ENCODE measurements at regions not wholly inside any gene's neighbourhood (a gene's known extent, or its start where the extent isn't known, plus 50 kb on each side); places are given as distances from the start of the nearest gene placed in this dataset.

- H3K4me3 ChIP-seq (ENCODE audit: low read depth, low read length) = no peak overlapping the region
- no peak for DNase-seq (ENCODE audit: low read depth, low spot score)
- TF ChIP-seq, protein P1, sequence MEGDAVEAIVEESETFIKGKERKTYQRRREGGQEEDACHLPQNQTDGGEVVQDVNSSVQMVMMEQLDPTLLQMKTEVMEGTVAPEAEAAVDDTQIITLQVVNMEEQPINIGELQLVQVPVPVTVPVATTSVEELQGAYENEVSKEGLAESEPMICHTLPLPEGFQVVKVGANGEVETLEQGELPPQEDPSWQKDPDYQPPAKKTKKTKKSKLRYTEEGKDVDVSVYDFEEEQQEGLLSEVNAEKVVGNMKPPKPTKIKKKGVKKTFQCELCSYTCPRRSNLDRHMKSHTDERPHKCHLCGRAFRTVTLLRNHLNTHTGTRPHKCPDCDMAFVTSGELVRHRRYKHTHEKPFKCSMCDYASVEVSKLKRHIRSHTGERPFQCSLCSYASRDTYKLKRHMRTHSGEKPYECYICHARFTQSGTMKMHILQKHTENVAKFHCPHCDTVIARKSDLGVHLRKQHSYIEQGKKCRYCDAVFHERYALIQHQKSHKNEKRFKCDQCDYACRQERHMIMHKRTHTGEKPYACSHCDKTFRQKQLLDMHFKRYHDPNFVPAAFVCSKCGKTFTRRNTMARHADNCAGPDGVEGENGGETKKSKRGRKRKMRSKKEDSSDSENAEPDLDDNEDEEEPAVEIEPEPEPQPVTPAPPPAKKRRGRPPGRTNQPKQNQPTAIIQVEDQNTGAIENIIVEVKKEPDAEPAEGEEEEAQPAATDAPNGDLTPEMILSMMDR (IDR thresholded peaks at IDR 0.05; ENCODE audit: insufficient read depth, low read length, missing control alignments) = no peak
- CTCF ChIA-PET = interaction anchor here (1.3 kb wide), 1 partner anchor 15 kb away, joined by 5 read pairs; no protein-coding TSS in a partner anchor
- POLR2A ChIA-PET = interaction anchor here (0.5 to 2.2 kb wide), 2 partner anchors 16 to 354 kb away, joined by 3 to 6 read pairs; partner anchors contain the start of gene RIPOR3
Observed at GRCh38 chr20:50337521-50338466, 147.2 kb downstream of the CEBPB start.

GRCh38 chr20:50338479-50339391, 148.1 kb downstream of the CEBPB start:
- POLR2A ChIA-PET = interaction anchor here (2.2 kb wide), 1 partner anchor 17 kb away, joined by 6 read pairs; no protein-coding TSS in a partner anchor
- TF ChIP-seq, protein P1 (IDR thresholded peaks at IDR 0.05; ENCODE audit: insufficient read depth, low read length, missing control alignments) = no peak
- no peak for DNase-seq (ENCODE audit: low read depth, low spot score)
- peak overlapping the region; percentile 12 for H3K4me3 ChIP-seq (ENCODE audit: low read depth, low read length)
- CTCF ChIA-PET = interaction anchor here (1.3 kb wide), 1 partner anchor 14 kb away, joined by 5 read pairs; no protein-coding TSS in a partner anchor

GRCh38 chr20:50339466-50339901, 148.9 kb downstream of the CEBPB start:
- ChIA-PET POLR2A (interaction anchor here (2.2 kb wide), 1 partner anchor 18 kb away, joined by 6 read pairs; no protein-coding TSS in a partner anchor), CTCF (interaction anchor here (1.3 kb wide), 1 partner anchor 14 kb away, joined by 5 read pairs; no protein-coding TSS in a partner anchor)
- peak; percentile 34 for DNase-seq (ENCODE audit: low read depth, low spot score)
- TF ChIP-seq, protein P1 (IDR thresholded peaks at IDR 0.05; ENCODE audit: insufficient read depth, low read length, missing control alignments) = no peak
- no peak overlapping the region for H3K4me3 ChIP-seq (ENCODE audit: low read depth, low read length)

DNA sequence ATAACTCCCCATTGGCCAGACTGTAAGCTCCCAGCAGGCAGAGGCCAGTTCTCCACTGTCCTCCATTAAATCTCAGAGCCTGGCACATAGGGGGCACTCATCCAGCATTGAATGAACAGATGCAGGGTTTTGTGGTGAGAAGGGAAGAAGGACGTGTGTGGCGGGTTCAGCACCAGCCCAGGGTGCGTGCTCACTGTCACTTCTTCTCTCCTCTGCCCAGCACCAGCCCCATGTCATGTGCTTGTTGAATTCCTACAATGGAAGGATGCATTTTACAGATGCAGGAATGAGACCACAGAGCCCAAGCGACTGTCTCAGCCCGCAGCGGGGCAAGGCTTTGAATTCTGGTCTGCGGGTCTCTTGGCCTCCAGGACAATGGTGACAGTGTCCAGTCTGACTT, 149.9 kb downstream of the CEBPB start:
- ChIA-PET POLR2A (interaction anchor here (2.2 kb wide), 1 partner anchor 19 kb away, joined by 6 read pairs; no protein-coding TSS in a partner anchor), CTCF (no interaction called here)
- TF ChIP-seq, protein P1 (IDR thresholded peaks at IDR 0.05; ENCODE audit: insufficient read depth, low read length, missing control alignments) = no peak
- no peak overlapping the region for H3K4me3 ChIP-seq (ENCODE audit: low read depth, low read length)
- DNase-seq (ENCODE audit: low read depth, low spot score) = no peak

GRCh38 chr20:50341050-50341449, 150.4 kb downstream of the CEBPB start:
- POLR2A ChIA-PET = no interaction called here
- no peak for DNase-seq (ENCODE audit: low read depth, low spot score)
- TF ChIP-seq, protein P1 (IDR thresholded peaks at IDR 0.05; ENCODE audit: insufficient read depth, low read length, missing control alignments) = no peak
- H3K4me3 ChIP-seq (ENCODE audit: low read depth, low read length) = no peak overlapping the region
- CTCF ChIA-PET = no interaction called here

All from AG04449 (cell line).